Adrenal gland (tissue), 5 donors: ENCODE measurements at regions not wholly inside any gene's neighbourhood (a gene's known extent, or its start where the extent isn't known, plus 50 kb on each side); places are given as distances from the start of the nearest gene placed in this dataset.

ENCODE experiments used
- CTCF ChIP-seq, 6 experiments: fragments of 450-650 bp in 4 of 6; fragments of 200-600 bp in 2 of 6; sonication (generic) in 1 of 6; IDR thresholded peaks; 1 replicate in 5 of 6; 2 replicates in 1 of 6; pipeline versions ENCODE4 v1.5.1 to v1.8.0; 2016 to 2021; ENCODE audit warnings: antibody characterized with exemption in 6 of 6, mild to moderate bottlenecking in 2 of 6, moderate library complexity in 1 of 6
- POLR2A ChIP-seq, 2 donors: fragments of 450-650 bp; IDR thresholded peaks; one replicate each; pipeline ENCODE4 v1.6.1; 2017; ENCODE audit warnings: antibody characterized with exemption in 2 of 2, mild to moderate bottlenecking in 2 of 2, moderate library complexity in 1 of 2
- donor health status: DM: no; HTN: no; CAD: no.

- no peak for TF ChIP-seq CTCF (IDR thresholded peaks at IDR 0.05)
- TF ChIP-seq POLR2A (IDR thresholded peaks at IDR 0.05): no peak
Measured at GRCh38 chr5:98638111-98638510, 135.4 kb upstream of the RGMB start.
